Vagina (tissue), 2 donors: ENCODE measurements at regions not wholly inside any gene's neighbourhood (a gene's known extent, or its start where the extent isn't known, plus 50 kb on each side); places are given as distances from the start of the nearest gene placed in this dataset.

Source experiments
- CTCF ChIP-seq, 3 experiments: fragments of 450-650 bp in 2 of 3; fragments of 200-600 bp in 1 of 3; sonication (generic) in 1 of 3; IDR thresholded peaks; one replicate each; pipeline ENCODE4 v1.5.1; 2017 to 2019; ENCODE audit warnings: antibody characterized with exemption in 3 of 3, mild to moderate bottlenecking in 2 of 3, moderate library complexity in 2 of 3
- POLR2A ChIP-seq, 2 donors: fragments of 450-650 bp; IDR thresholded peaks; one replicate each; pipeline ENCODE4 v1.6.1; 2017; ENCODE audit warnings: antibody characterized with exemption in 2 of 2, mild to moderate bottlenecking in 2 of 2, moderate library complexity in 2 of 2

DNA sequence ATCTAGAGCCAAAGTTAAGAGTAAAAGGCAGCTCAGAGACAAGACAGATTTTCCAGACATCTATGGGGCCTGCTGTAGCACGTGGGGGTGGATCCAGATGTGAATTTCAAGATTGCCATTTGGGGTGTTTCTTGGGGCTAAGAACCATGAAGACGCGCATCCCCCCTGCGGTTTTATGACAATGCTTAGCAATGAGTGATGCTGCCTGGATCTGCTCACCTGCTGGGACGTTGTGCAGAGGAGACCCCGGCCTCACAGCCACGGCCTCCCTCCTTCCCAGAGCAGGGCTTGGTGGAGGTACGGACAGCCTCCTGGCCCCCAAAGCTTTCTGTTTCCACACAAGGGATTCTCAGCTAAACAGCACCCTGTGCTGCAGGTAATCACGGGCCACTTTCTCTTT, 151.5 kb upstream of the DYNLRB2 start:
- TF ChIP-seq CTCF (IDR thresholded peaks at IDR 0.05) (no peak), POLR2A (IDR thresholded peaks at IDR 0.05) (no peak)
